ENCODE measurements at regions not wholly inside any gene's neighbourhood (a gene's known extent, or its start where the extent isn't known, plus 50 kb on each side); places are given as distances from the start of the nearest gene placed in this dataset.
"Not testable (repeated sequence)": the region's sequence is repeated elsewhere in the genome, so short reads cannot be mapped to it uniquely, and the experiment has no call there.

- TF ChIP-seq ZNF282 (IDR thresholded peaks at IDR 0.05; ENCODE audit: partially characterized antibody); MYC (CRISPR knock-in tag; IDR thresholded peaks at IDR 0.05; ENCODE audit: borderline replicate concordance); ZNF124 (CRISPR knock-in tag; IDR thresholded peaks at IDR 0.05); CCAR2 (optimal IDR thresholded peaks at IDR 0.05; ENCODE audit: low read depth, low read length); POLR2AphosphoS5 (IDR thresholded peaks at IDR 0.05; ENCODE audit: low read depth, low read length); IRF9 (CRISPR knock-in tag; IDR thresholded peaks at IDR 0.05; ENCODE audit: borderline replicate concordance): not testable (repeated sequence)
- TF ChIP-seq, protein P1, sequence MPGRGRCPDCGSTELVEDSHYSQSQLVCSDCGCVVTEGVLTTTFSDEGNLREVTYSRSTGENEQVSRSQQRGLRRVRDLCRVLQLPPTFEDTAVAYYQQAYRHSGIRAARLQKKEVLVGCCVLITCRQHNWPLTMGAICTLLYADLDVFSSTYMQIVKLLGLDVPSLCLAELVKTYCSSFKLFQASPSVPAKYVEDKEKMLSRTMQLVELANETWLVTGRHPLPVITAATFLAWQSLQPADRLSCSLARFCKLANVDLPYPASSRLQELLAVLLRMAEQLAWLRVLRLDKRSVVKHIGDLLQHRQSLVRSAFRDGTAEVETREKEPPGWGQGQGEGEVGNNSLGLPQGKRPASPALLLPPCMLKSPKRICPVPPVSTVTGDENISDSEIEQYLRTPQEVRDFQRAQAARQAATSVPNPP (CRISPR knock-in tag; IDR thresholded peaks at IDR 0.05), result not testable (repeated sequence)
These were observed 152.8 kb downstream of the LIPI start for GRCh38 chr21:14057841-14058481.
